BE2C (cell line): ENCODE measurements at regions not wholly inside any gene's neighbourhood (a gene's known extent, or its start where the extent isn't known, plus 50 kb on each side); places are given as distances from the start of the nearest gene placed in this dataset.

ENCODE experiments used
- DNase-seq: peaks from one replicate; pipeline ENCODE4 v3.0.0-alpha.2; 2020
- H3K27me3 ChIP-seq: fragments of 250-450 bp; sonication (Bioruptor Pico); 2 replicates; pipeline ENCODE4 v1.5.1; 2020; ENCODE audit warnings: mild to moderate bottlenecking
- H3K36me3 ChIP-seq: fragments of 250-450 bp; sonication (Bioruptor Pico); 2 replicates; pipeline ENCODE4 v1.5.1; 2020; ENCODE audit warnings: mild to moderate bottlenecking
- H3K4me1 ChIP-seq: fragments of 250-450 bp; sonication (Bioruptor Pico); 2 replicates; pipeline ENCODE4 v1.5.1; 2020
- H3K4me3 ChIP-seq: 2 replicates; pipeline ENCODE4 v1.5.1; 2011; ENCODE audit warnings: low read depth, low read length
- H3K9me3 ChIP-seq: fragments of 250-450 bp; sonication (Bioruptor Pico); 2 replicates; pipeline ENCODE4 v1.5.1; 2020
- TF ChIP-seq, protein P1 (sequence below): IDR thresholded peaks from 2 replicates; pipeline ENCODE4 v1.5.1; 2012; ENCODE audit warnings: mild to moderate bottlenecking, low read depth, low read length

DNA sequence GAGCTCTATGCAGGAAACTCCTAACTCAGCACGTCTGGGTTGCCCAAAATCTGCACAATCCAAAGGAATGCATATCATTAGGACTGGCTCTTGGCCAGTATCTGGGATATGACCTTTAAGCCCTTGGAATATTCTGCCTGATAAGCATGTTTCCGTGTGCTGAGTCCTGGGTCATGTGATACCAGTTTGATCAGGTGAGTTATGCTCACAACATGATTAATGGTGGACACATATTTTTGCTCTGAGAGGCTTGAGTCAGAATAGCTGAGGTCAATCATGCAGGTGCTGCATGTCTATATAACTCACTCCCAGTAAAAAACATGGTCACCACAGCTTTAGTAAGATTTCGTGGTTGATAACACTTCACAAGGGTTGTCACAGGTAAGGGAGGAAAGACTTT lies 408.8 kb downstream of the YTHDC2 start:
- H3K4me3 ChIP-seq, result no peak overlapping the region
- TF ChIP-seq, protein P1, sequence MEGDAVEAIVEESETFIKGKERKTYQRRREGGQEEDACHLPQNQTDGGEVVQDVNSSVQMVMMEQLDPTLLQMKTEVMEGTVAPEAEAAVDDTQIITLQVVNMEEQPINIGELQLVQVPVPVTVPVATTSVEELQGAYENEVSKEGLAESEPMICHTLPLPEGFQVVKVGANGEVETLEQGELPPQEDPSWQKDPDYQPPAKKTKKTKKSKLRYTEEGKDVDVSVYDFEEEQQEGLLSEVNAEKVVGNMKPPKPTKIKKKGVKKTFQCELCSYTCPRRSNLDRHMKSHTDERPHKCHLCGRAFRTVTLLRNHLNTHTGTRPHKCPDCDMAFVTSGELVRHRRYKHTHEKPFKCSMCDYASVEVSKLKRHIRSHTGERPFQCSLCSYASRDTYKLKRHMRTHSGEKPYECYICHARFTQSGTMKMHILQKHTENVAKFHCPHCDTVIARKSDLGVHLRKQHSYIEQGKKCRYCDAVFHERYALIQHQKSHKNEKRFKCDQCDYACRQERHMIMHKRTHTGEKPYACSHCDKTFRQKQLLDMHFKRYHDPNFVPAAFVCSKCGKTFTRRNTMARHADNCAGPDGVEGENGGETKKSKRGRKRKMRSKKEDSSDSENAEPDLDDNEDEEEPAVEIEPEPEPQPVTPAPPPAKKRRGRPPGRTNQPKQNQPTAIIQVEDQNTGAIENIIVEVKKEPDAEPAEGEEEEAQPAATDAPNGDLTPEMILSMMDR, result no peak
- no peaks in the 10 kb centered on the region for H3K4me1 ChIP-seq
- no peak for DNase-seq
- no peaks in the 10 kb centered on the region for H3K36me3 ChIP-seq
- no peaks in the 10 kb centered on the region; the same call in 1 of the 2 replicates for H3K27me3 ChIP-seq
- H3K9me3 ChIP-seq, result no peaks in the 10 kb centered on the region

DNA sequence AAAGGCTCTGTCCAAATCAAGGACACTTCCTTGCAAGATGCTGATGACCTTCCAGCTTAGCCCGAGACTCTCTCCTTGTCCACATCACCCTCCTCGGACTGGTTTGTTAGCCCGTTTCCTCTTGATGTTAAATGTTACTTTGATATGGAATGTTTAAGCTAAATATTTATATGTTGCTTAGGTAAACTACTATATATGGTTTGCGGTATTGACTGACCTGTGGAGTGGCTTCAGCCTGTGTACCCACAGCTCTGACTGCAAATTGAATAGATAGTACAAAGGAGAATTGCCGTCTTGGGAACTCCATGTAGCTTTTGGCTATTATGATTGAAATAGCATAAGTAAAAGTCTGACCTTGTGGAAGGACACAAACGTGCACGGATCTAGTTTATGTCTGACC lies 422.0 kb downstream of the YTHDC2 start:
- TF ChIP-seq, protein P1, result no peak
- Histone ChIP-seq H3K36me3 (no peaks in the 10 kb centered on the region), H3K9me3 (no peaks in the 10 kb centered on the region), H3K4me3 (no peak overlapping the region), H3K4me1 (no peaks in the 10 kb centered on the region), H3K27me3 (peaks cover 5% of the 10 kb centered on the region; the same call in 1 of the 2 replicates)
- no peak for DNase-seq

DNA sequence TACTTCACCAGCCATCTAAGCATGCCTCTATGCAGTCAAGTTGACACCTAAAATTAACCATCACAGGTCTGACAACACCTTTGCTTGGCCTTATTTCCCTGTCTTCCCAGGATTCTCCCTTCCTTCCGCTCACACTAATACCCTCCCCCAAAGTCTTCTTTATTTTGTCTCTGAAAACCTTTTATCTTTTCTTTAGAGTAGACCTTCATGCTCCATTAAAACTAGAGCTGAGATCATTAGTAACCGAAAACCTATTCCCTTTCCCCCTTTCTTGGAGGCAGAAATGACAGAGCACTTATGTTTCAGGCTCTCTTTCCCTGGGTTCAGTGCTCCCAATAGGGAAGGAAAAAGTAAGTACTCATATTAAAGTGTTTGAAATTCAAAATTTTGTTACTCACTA lies 423.8 kb downstream of the YTHDC2 start:
- Histone ChIP-seq H3K27me3 (peaks cover 5% of the 10 kb centered on the region; the same call in 1 of the 2 replicates), H3K36me3 (no peaks in the 10 kb centered on the region), H3K4me3 (no peak overlapping the region), H3K9me3 (no peaks in the 10 kb centered on the region), H3K4me1 (no peaks in the 10 kb centered on the region)
- DNase-seq, result no peak
- TF ChIP-seq, protein P1, result no peak

DNA sequence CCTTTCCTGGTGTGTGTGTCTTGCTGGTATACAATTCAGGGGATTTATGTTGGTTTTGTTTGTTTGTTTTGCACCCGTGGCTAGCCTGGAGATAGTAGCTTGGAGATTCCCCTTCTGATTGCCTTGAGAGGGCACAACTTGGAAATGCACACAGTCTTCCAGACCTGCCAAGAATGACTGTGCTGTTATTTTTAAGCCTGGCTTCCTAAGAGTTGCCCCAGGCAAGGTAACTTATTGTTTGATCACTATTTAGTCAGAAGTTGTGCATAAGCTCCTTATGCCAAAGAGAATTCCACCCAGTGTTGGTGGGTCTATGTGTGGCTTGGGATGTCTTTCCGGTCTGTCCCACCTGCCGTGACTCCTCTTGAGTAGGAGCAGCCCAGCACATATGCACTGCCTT lies 421.9 kb upstream of the KCNN2 start:
- Histone ChIP-seq H3K4me1 (no peaks in the 10 kb centered on the region), H3K4me3 (no peak overlapping the region), H3K27me3 (peaks cover 5% of the 10 kb centered on the region; the same call in 1 of the 2 replicates), H3K36me3 (no peaks in the 10 kb centered on the region), H3K9me3 (no peaks in the 10 kb centered on the region)
- no peak for DNase-seq
- TF ChIP-seq, protein P1, result no peak

DNA sequence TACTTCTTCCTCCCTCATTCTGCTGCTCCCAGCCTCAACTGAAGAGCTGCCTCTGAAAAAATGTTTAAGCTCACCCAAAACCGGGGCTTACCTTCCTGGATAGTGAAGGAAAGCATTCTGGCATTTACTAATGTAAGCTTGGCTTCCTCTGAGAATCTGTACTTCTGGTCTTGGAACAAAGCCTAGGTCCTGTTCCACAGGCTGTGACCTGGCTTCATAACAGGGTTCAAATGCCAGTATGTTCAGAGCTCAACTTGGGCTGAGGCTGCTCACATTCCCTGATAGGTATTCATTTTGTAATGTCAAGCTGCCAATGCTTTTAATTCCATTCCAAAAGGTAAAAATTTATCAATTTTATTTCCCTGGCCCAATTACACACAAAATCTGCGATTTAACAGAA lies 411.7 kb upstream of the KCNN2 start:
- no peak for DNase-seq
- Histone ChIP-seq H3K9me3 (no peaks in the 10 kb centered on the region; the same call in 1 of the 2 replicates), H3K27me3 (peaks cover 14% of the 10 kb centered on the region; the same call in 1 of the 2 replicates), H3K36me3 (no peaks in the 10 kb centered on the region), H3K4me3 (no peak overlapping the region), H3K4me1 (no peaks in the 10 kb centered on the region)
- TF ChIP-seq, protein P1, result no peak

DNA sequence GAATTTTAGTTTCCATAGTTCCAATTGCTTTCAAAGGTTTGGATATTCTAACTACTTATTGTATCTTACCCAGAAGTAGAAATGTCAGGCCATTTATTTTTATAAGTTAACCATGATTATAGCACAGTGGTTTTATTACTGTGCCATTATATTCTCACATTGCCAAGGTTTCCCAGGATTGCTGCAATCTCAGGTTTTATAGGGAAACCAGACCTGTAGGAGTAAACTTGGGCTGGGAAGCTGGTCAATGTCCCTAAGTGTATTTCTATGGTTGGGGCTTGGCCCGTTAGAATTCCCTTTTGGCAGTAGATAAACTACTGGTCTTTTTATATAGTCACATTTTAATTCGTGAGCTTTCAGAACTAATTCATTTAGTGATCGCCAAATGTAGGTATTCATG lies 396.6 kb upstream of the KCNN2 start:
- TF ChIP-seq, protein P1, result no peak
- no peak overlapping the region for H3K4me3 ChIP-seq
- no peak for DNase-seq
- H3K9me3 ChIP-seq, result no peaks in the 10 kb centered on the region
- H3K36me3 ChIP-seq, result no peaks in the 10 kb centered on the region
- H3K4me1 ChIP-seq, result no peaks in the 10 kb centered on the region
- no peaks in the 10 kb centered on the region for H3K27me3 ChIP-seq
